DMS114 treated with DMSO at 0.1 percent for 48 hours (cell line): ENCODE measurements at regions not wholly inside any gene's neighbourhood (a gene's known extent, or its start where the extent isn't known, plus 50 kb on each side); places are given as distances from the start of the nearest gene placed in this dataset.

Source experiments
- DNase-seq: peaks from one replicate; lab custom pipeline; 2025; ENCODE audit not compliant: unreplicated experiment; lab: John Stamatoyannopoulos, UW

DNA sequence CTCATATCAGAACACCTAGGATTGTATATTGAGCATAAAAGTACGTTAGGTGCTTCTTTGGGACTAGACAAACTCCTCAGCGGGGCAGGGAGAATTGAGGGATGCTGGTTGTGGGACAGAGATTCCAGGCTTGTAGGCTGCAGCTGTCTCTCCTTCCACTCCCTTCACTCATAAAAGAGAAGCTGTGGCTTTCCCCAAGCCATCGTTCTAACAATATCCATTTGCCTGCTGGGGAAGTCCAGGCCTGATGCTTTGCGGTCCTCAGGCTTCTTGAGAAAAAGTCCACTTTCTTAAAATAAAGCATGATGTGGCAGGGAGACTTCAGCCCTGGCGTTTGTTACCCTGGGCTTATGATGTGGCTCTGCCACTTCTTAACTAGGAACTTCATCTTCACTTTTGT is 129.3 kb upstream of the OSMR start:
- DNase-seq: no peak

DNA sequence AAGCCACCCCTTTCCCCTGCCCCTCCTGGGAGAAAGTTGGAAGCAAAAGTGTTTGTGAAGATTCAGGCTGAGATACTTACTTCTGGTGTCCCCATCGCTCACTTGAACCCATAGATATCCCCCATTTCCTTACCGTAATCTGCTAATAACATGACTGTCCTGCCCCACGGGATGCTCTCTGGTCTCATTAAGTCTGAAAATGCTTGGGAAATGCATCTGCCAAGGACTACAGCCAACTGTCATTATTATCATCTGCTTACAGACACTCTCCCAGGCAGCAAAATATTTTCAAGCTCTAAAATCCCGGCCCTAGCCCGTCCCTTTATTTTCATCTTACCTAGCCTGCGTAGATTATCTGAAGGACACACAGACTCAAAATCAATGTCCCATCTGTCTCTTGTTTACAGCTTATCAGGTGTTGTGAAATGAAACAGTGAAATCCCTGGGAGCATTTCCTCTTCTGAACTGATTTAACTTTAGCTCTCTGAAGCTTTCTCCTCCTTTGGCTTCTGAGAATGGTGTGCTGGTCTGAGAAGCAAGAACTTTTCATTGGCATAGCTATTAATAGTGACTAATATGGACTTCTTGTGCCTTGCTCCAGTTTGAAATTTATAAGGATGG is 126.9 kb upstream of the OSMR start:
- DNase-seq: no peak

DNA sequence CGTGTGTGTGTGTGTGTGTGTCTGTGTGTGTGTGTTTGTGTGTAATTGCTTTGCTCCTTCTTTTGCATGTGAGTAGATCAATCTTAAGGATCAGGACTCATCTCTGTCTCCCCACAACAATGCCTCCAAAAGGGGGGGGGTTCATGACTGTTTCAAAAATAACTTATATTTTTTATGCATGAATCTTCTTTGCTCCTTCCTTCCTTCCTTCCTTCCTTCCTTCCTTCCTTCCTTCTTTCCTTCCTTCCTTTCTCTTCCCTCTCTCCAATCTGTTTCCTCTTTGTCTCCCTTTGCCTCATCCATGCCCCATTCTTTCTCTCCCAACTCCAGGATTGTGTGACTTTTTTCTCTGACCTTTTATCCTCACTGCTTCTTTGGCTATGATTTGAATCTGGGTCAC is 126.4 kb upstream of the OSMR start:
- DNase-seq: no peak

DNA sequence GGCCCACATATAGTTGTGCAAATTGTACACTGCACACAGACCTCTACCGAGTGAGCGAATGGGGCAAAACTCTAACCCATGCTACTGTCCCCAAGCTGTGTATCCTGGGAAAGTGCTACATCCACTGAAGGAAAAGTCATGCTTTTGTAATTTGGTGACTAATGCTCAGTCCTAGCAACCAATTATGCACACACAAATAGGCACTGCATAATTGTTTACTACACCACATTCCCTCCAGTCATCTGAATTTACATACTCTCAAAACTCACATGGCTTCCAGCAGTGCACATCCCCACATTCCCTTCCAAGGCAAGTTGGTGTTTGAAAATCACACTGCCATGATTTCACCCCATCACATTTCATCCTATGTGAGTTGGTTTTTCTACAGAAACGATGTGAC is 125.9 kb upstream of the OSMR start:
- no peak for DNase-seq

DNA sequence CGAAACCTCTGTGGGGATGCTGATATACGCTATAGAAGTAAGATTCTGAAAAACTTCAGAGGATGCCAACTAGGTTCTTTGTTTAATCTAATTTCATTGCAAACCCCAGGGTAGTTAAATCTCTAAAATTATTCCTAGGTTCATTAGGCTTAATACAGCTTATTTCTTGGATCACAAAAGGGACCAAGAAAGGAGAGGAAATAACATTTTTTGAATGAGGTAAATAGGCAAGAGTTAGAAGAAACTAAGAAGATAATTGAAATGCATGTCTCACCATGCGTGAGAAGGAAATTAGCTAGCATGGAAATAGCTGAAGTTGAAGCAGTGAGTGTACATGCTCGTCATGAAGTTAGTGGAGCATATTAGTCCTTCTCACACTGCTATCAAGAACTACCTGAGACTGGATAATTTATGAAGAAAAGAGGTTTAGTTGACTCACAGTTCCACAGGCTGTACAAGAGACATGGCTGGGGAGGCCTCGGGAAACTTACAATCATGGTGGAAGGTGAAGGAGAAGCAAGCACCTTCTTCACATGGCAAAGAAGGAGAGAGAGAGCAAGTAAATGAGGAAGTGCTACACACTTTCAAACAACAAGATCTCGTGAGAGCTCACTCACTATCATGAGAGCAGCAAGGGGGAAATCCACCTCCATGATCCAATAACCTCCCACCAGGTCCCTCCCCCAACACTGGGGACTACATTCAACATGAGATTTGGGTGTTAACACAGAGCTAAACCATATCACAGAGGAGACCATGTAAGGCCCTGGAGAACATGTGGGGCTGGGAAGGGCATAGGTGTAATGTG is 125.1 kb upstream of the OSMR start:
- DNase-seq: no peak

DNA sequence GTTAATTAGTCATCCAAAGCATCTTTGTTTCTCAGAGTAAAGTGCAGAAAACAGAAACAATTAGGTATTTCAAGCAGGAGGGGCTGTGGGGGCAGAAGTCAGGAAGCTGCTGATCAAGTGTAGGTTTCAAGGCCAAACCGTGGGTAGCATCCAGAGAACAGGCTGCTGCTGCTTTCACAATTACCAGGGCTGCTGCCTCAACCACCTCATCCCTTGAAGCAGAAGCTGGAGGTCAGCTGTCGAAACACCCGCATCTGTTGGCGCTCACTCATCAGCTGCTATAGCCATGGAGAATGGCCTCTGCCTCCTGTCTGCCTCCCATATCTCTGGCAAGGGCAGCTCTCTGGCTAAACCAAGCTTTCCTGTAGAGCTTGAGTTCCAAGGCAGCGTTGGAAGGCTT is 122.9 kb upstream of the OSMR start:
- DNase-seq: no peak

DNA sequence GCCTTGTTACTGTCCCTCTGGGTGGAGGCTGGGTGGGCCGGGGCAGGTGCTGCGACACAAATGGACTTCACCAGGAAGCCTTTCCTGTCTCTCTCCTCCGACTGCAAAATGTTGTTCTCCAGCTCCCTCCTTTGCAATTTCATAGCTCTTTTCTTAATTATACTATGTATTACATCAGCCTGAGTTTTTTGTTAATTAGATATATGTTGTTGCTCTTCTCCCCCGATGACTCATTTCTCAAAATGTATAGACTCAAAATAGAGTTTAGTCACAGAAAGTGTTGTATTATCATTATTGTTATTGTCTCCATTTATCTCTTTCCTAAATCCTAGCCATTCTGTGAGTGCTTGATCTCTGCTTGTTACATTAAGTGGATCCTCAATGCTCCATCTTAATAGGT is 122.4 kb upstream of the OSMR start:
- DNase-seq: no peak

DNA sequence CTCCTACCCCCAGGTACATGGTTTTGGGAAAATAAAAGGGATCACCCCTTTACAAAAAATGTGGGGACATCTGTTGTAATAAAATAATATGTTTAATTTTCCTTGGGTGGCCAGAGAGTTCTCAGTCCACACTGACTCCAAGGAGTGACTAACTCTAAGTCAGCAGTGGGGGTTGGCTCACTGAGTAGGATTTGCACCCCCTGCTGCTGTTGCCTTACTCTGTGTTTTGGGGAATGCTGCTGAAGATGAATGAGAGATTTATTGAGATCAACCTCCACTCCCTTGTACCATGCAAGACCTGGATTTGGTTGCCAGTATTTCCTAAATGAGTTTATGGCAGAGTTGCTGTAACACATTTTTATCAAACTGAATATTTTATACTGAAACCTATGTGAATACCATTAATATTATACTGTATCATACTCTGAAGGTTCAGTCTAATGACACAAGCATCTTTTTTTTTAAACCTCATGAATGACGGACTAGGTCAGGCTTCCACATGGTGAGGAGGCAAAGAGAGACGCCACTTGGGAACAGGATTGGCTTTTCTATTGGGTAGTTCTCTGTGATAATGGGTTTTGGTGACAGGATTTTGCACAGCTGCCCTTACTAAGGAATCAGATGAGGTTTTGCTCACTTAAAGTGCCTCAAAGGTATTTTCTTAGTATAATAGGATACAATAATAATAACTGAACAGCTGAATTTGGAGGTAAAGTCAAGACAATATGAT is 121.3 kb upstream of the OSMR start:
- no peak for DNase-seq

DNA sequence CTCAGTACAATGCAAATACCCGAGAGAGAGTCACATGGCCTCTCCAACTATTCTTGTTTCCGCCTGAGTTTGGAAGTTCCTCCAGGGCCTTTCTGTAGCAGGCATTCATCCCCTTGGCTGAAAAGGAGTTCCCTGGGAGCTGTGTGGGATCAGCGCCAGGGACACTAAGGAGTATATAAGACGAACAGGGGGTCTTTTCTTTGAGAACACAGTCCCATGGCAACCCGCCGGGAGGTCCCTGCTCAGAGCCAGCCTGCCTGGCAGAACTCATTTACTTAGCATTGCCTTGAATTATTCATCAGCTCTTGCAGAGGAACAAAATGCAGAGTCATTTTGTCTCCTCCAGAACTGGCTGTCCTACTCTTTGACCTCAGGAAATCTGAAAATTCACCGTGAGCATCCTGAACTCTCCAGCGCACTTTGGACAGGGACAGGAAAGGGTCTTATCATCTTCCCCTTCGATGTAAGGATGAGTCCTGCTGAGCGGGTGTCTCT is 120.4 kb upstream of the OSMR start:
- DNase-seq: no peak

DNA sequence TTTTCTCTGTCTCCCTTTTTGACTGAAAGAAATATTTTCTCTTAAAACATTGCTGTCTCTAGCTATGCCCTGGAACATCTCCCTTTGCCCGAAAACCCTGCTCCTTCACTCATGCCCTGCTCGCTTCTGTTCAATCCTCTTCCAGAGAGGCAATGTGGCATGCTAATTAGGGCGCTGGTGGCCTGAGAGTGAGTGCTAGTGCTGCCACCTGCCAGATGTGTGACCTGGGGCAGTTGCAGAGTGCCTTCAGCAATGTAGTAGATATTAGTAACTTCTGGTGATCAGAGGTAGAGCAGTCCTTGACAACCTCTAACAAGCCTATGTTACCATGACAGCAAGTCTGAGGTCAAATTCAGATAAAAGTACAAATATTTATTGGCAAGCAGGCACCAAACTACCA is 119.5 kb upstream of the OSMR start:
- DNase-seq: no peak

DNA sequence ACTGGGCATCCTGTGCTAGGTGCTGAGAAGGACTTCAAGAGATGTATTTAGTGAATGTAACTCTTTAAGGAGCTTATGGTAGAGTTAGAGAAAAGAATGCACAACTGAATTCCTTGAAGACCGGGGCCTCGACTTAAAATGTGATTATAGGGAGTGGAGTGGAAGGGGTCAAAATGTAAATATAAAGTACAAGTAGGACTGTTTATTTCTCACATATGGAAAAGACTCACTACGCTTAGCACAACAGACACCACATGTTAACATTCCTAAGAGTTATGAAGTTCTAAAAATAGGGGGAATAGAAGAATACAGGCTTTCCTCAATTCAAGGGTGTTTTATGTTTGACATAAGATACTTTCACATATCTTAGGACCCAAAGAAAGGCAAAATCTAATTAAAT is 117.8 kb upstream of the OSMR start:
- no peak for DNase-seq

DNA sequence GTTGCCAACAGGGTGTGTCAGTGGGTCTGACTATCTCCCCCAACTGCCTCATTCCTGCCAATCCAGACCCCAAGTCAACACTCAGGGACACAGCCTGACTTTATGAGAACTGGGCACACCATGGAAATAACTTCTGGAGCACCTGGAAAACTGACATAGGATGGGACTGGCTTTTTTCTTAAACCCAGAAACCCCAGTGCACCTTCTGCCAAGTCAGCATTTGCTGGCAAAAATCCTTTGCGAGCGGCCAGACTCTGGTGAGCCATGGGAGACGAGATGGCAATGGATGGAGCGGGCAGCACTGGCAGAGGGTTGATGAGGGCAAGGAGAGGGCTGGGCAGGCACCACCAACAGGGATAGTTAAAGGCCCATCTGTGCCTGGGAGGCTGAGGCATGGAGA is 114.4 kb upstream of the OSMR start:
- no peak for DNase-seq

DNA sequence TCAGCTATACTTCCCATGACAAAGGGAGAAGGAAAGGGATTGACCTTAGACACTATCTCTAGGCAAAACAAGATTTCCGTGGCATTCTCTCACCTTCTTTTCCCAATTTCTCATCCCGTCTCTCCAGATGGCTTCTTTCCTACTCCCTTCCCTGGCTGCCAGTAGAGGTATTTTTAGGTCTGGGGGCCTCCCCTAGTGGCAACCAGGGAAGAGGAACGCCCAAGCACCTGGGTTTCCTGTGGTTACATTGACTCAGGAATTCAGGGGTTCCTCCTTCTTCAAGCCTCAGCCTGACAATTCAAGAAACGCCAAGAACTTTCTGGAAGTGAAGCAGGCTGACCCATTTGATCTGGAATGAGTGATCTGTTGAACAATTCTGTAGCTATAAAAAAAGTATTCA is 111.5 kb upstream of the OSMR start:
- no peak for DNase-seq

DNA sequence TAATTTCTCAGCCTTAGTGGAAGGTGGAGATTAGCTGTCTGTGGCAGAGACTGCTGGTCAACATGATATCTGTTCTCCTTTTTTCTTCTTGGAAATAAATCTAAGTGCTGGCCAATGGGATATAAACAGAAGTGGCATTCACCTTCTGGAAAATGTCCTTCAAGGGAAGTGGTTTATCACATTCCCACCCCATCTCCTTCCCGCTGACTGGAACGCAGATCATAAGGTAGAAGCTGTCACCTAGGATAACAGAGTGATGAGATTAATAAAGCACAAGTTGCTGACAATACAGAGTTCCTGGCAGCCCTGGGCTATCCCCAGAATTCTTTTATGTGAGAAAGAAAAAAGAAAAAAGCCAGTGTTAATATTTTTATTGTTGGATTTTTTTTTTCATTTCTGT is 109.7 kb upstream of the OSMR start:
- DNase-seq: no peak

DNA sequence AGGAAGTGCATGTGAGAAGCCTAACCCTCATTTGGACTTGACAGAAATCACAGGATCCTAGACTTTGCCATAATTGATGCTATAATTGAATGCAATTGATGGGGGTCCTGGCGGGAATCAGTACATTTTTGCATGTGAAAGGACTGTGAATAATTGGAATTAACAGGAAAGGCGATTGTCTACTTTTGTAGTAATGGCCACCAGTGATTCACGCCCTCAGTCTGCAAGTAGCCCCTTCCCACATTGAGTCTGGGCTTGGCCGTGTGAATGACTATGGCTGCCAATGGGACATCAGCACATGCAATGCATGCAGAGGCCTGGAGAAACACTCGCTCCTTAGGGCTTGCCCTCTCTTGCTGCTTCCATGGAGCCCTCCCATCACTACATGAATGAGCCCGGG is 107.8 kb upstream of the OSMR start:
- no peak for DNase-seq

DNA sequence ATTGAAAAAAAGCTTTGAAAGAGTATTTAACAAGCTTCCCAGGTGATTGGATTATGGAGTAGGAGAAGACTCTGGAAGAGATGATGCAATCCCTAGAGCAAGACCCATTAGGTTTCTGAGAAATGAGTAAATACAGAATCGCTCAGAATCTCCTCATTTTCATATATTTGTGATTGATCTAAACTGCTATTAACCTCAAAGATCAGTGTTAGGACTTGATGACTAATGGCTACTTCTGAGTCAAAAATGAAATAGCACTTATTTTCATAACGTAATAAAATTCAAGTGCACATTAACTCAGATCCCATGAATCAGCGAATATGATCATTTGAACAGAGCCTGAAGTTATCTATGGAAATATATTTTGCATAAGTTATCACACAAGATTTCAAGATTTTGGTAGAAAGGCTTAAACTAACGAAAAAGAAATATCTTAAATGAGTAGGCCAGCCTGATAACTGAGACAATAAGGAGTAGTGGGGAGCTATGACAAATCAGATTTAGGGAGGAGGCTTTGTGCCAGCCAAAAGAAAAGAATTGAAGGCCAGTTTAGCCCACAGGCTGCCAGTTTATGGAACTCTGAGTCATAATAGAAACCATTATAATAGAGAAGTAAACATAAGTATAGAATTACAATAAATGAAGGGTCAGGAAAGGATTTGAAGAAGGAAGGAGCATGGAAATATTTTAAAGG is 106.7 kb upstream of the OSMR start:
- no peak for DNase-seq

DNA sequence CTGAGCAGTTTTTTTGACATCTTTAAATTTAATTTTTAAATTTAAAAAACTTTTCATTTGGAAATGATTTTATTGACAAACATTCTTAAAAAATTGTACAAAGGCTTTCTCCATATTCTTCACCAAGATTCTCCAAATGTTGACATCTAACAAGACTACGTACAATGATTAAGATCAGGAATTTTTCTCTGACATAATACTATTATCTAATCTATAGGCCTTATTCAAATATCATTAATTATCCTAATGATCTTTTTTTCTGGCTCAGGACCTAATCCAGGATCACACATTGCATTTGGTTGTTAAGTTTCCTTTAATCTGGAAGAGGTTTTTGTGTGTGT is 106.1 kb upstream of the OSMR start:
- no peak for DNase-seq

DNA sequence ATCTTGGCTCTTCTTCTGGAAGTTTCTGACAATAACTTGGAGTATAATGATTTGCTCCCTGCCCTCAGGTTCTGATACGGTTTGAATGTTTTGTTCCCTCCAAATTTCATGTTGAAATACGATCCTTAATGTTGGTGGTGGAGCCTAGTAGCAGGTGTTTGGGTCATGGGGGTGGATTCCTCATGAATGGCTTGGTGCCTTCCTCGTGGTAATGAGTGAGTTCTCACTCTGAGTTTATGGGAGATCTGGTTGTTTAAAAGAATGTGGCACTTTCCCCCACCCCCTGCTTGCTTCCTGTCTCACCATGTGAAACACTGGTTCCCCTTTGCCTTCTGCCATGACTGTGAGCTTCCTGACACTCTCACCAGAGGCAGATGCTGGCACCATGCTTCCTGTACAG is 103.0 kb upstream of the OSMR start:
- DNase-seq: no peak

DNA sequence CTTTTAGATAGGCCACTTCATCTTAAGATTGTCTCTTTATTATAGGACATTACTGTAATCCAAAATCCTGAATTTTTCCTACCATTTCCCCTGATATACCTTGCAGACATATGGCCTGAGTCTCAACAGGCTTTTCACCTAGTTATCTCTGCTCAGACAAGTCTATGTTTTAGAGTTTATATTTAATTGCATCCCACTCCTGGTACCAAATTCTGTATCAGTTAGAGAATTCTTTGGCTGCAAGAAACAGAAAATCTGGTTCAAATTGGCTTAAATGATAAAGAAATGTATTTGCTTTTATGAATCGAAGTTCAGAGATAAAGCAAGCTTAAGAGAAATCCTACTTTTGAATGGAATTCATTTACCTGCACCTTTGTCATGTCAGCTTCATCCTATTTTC is 102.2 kb upstream of the OSMR start:
- no peak for DNase-seq

DNA sequence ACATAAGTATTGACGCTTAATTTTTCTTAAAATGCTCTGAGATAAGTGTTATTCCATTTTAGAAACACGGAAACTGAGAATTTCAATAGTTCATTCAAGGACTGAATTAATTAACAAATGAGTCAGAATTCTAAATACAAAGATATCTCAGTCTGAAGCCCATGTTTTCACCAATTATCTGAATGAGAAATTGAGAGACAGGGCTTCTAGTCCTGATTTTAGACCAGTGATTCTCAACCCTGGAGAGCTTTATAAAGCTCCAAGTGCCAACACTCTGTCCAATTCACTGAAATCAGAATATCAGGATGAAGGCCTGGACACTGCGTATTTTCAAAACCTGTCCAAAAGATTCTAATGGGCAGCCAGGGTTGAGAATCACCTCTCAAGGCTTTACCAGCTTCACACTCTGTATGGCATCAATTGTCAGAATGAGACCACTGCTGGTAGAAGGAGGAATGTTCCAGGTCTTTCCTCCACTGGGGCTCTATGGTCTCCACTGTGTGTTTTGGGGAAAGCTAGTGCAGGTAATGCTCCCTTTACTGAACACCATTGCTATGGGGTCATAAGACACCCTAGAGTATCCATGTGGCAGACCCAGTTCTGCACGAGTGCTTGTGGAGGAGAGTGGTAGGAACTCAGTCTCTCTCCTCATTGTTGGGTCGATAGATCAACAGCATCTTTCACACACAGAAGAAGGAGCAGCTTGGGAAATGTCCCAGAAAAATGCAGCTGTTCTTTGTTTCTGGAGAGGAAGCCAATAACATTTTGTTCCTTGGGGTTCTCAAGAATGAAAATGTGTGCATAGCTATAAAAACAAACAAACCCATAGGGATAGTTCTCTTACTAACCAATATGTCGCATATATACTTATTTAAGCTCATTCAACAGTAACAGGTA is 99.7 kb upstream of the OSMR start:
- DNase-seq: no peak

DNA sequence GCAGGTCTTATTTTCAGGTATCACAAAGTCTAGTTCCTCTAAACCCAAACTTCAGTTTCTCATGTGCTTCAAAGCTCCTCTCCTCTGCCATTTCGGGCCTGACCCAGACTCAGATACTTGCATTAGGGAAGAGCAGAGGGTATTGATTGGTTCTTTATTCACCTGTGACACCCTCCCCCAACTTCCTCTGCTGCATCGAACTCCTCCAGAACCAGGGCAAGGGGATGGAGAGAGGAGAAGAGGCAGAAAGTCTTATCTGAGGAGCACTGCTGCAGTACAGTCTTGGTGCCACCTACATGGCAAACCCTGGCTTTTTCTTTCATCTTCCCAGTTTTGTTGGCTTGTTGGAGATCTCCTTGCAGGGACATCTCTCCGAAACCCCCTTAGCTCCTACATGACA is 96.0 kb upstream of the OSMR start:
- DNase-seq: no peak
